ENCODE measurements at regions not wholly inside any gene's neighbourhood (a gene's known extent, or its start where the extent isn't known, plus 50 kb on each side); places are given as distances from the start of the nearest gene placed in this dataset.

- H3K4me2 ChIP-seq (ENCODE audit: insufficient read depth, low read length): no peak overlapping the region
- no TSS peak for BruUV-seq (replicated peaks)
- no peaks in the 10 kb centered on the region for H3K36me3 ChIP-seq (ENCODE audit: control insufficient read depth in 2 of 2, extremely low read depth in 1 of 2, insufficient read depth in 2 of 2, low read length in 2 of 2)
- H3K4me1 ChIP-seq (ENCODE audit: control insufficient read depth, extremely low read depth, insufficient read depth, low read length): no peaks in the 10 kb centered on the region
- no peaks in the 10 kb centered on the region for H3K27me3 ChIP-seq (ENCODE audit: control insufficient read depth in 2 of 2, insufficient read depth in 2 of 2, low read length in 2 of 2)
- no peaks in the 10 kb centered on the region for H3K9me1 ChIP-seq (replicated peaks; ENCODE audit: control insufficient read depth, extremely low read depth, insufficient read depth, low read length)
- ChIA-PET CTCF (no interaction called here), POLR2A (no interaction called here)
- no peak overlapping the region for H2AFZ ChIP-seq (ENCODE audit: low read depth, low read length)
- TF ChIP-seq POLR2A (IDR thresholded peaks at IDR 0.05; ENCODE audit: low read depth, low read length): no peak
- TF ChIP-seq FOS (IDR thresholded peaks at IDR 0.05; ENCODE audit: borderline replicate concordance, insufficient read depth, low read length): no peak
- no peak for TF ChIP-seq EZH2 (IDR thresholded peaks at IDR 0.05; ENCODE audit: borderline replicate concordance, low read depth, low read length, severe bottlenecking)
- no peak for TF ChIP-seq CTCF (IDR thresholded peaks at IDR 0.05; ENCODE audit: extremely low read depth in 1 of 2, insufficient read depth in 1 of 2, low read depth in 1 of 2, low read length in 2 of 2)
- no peak for TF ChIP-seq POLR2AphosphoS5 (IDR thresholded peaks at IDR 0.05; ENCODE audit: insufficient read depth, low read depth, low read length)
- TF ChIP-seq MAX (IDR thresholded peaks at IDR 0.05; ENCODE audit: insufficient read depth, insufficient read length): no peak
- no peak for TF ChIP-seq GATA2 (IDR thresholded peaks at IDR 0.05; ENCODE audit: insufficient read depth, insufficient read length, low read depth, low read length)
- no peak for TF ChIP-seq MYC (IDR thresholded peaks at IDR 0.05; ENCODE audit: low read depth, low read length)
- no peak for TF ChIP-seq JUN (IDR thresholded peaks at IDR 0.05; ENCODE audit: borderline replicate concordance, insufficient read depth, insufficient read length, low read depth)
- intact Hi-C loops (cut with micrococcal nuclease) (no loop called here), dilution Hi-C loops (cut with MboI; ENCODE audit: extremely low pct_ligation_motif_present, low sequenced_read_pairs) (no loop called here)
- no peak overlapping the region for H3K4me3 ChIP-seq (replicated peaks in 1 of 3; ENCODE audit: insufficient read depth in 1 of 3, low read depth in 1 of 3, low read length in 3 of 3)
- H3K27ac ChIP-seq (ENCODE audit: insufficient read depth, low read depth, low read length): no peak overlapping the region
- H3K9ac ChIP-seq (replicated peaks; ENCODE audit: extremely low read depth, insufficient read depth, low read length): no peak overlapping the region
- DNase-seq (ENCODE audit: low read depth, low spot score) (no peak), FAIRE-seq (no peak)
- H4K20me1 ChIP-seq (replicated peaks; ENCODE audit: control insufficient read depth, extremely low read depth, insufficient read depth, low read length): no peaks in the 10 kb centered on the region
- no peaks in the 10 kb centered on the region for H3K79me2 ChIP-seq (ENCODE audit: control insufficient read depth, insufficient read depth, low read length)
- no peaks in the 10 kb centered on the region for H3K9me3 ChIP-seq (replicated peaks; ENCODE audit: control insufficient read depth, insufficient read depth, low read length)
Observed at GRCh38 chr10:8255301-8255700, 200.8 kb downstream of the GATA3 start.

Data from endothelial cell of umbilical vein (primary cell).